ENCODE measurements at regions not wholly inside any gene's neighbourhood (a gene's known extent, or its start where the extent isn't known, plus 50 kb on each side); places are given as distances from the start of the nearest gene placed in this dataset.

DNA sequence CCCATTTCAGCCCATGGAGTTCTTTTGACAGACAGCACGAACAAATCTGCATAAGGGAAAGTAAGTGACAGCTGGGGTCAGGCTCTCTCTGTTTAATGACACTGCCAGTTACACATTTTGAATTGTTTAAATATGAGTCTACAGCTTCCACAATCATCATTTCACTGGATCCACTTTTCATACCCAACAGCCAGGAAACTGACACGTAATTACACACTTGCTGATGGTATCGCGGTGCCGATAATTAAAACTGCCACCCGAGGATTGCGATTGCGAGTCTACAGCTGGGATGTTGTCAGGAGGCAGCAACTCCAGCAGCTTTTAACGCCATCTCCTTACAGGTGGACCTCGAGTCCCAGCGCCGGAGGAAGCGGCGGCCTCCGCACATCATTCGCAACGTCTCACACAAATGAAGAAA, 230.8 kb upstream of the MGMT start:
- FAIRE-seq (no peak), DNase-seq (ENCODE audit: insufficient read length, low spot score) (no peak)
- TF ChIP-seq PAX5 (IDR thresholded peaks at IDR 0.05; ENCODE audit: insufficient read depth, low read length, severe bottlenecking): no peak
- TF ChIP-seq POLR2AphosphoS5 (IDR thresholded peaks at IDR 0.05; ENCODE audit: low read depth, low read length): no peak
- no peak for TF ChIP-seq POU2F2 (IDR thresholded peaks at IDR 0.05; ENCODE audit: low read depth, low read length)
- TF ChIP-seq POLR2A (IDR thresholded peaks at IDR 0.05; ENCODE audit: low read depth, low read length): no peak
- no peak for TF ChIP-seq TAF1 (IDR thresholded peaks at IDR 0.05; ENCODE audit: low read depth, low read length)
- no peak for TF ChIP-seq SPI1 (IDR thresholded peaks at IDR 0.05; ENCODE audit: low read depth, low read length)

DNA sequence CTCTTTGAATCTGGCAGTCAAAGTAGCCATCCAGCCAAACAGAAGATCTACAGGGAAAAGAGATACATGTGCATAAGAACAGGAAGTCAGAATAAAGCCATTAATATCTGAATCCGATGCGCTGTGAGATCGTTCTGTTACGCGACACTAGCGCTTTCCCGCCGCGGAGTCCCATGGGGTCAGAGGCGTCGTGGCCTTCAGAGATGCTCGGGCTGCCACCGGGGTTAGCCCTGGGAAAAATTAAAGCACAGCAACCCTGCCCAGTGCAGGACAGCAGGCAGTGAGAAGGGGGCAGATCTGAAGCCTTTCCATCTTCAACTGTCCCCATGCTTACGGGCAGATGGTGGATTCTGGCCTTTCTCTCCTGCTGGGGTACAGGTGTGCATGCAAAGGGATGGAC, 225.6 kb upstream of the MGMT start:
- no peak for FAIRE-seq
- no peak for TF ChIP-seq POLR2AphosphoS5 (IDR thresholded peaks at IDR 0.05; ENCODE audit: low read depth, low read length)
- no peak for TF ChIP-seq POLR2A (IDR thresholded peaks at IDR 0.05; ENCODE audit: low read depth, low read length)
- TF ChIP-seq SPI1 (IDR thresholded peaks at IDR 0.05; ENCODE audit: low read depth, low read length): no peak
- no peak for TF ChIP-seq PAX5 (IDR thresholded peaks at IDR 0.05; ENCODE audit: insufficient read depth, low read length, severe bottlenecking)
- no peak for TF ChIP-seq POU2F2 (IDR thresholded peaks at IDR 0.05; ENCODE audit: low read depth, low read length)
- TF ChIP-seq TAF1 (IDR thresholded peaks at IDR 0.05; ENCODE audit: low read depth, low read length): no peak

DNA sequence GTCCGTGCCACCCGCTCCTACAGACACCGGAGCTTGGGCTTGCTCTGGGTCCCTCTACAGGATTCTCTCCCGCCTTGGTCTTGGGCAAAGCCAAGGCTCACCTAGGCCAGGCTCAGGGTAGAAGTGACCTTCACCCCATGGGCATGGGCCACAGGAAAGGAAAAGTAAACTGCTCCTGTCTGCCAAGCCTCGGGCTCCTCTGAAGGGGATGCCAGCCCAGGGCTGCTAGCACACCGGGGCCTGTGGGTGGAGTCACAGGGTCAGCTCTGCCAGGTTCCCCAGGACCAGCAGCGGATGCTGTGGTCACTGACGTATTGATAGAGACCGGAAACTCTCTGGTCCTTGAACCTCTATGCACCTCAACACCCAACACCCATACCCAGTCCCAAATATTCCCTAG, 222.7 kb upstream of the MGMT start:
- TF ChIP-seq SPI1 (IDR thresholded peaks at IDR 0.05; ENCODE audit: low read depth, low read length) (no peak), POU2F2 (IDR thresholded peaks at IDR 0.05; ENCODE audit: low read depth, low read length) (no peak), TAF1 (IDR thresholded peaks at IDR 0.05; ENCODE audit: low read depth, low read length) (no peak), POLR2A (IDR thresholded peaks at IDR 0.05; ENCODE audit: low read depth, low read length) (no peak), POLR2AphosphoS5 (IDR thresholded peaks at IDR 0.05; ENCODE audit: low read depth, low read length) (no peak), PAX5 (IDR thresholded peaks at IDR 0.05; ENCODE audit: insufficient read depth, low read length, severe bottlenecking) (no peak)
- no peak for DNase-seq (ENCODE audit: insufficient read length, low spot score)
- FAIRE-seq: no peak

More for the DNA sequence above, 225.6 kb upstream of the MGMT start:
- DNase-seq (ENCODE audit: insufficient read length, low spot score): no peak

DNA sequence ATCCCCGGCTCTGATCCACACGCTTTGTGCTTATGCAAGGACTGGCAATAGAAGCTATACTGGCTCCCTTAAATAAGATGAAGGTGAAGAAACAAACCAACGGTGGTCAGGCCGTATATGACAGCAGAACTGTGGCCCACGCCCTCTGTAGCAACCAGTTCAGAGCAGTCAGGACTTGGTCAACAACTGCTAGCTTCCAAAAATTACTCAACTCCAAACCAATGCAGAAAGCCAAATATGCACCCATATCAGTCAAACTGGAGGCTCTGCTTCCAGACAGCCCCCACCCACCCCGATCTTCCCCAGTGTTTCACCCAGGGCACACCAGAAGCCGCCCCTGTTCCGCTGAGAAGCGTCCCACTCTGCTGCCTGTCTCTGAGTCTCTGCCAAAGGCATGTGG, 222.3 kb upstream of the MGMT start:
- no peak for TF ChIP-seq POLR2A (IDR thresholded peaks at IDR 0.05; ENCODE audit: low read depth, low read length)
- DNase-seq (ENCODE audit: insufficient read length, low spot score): no peak
- no peak for FAIRE-seq

DNA sequence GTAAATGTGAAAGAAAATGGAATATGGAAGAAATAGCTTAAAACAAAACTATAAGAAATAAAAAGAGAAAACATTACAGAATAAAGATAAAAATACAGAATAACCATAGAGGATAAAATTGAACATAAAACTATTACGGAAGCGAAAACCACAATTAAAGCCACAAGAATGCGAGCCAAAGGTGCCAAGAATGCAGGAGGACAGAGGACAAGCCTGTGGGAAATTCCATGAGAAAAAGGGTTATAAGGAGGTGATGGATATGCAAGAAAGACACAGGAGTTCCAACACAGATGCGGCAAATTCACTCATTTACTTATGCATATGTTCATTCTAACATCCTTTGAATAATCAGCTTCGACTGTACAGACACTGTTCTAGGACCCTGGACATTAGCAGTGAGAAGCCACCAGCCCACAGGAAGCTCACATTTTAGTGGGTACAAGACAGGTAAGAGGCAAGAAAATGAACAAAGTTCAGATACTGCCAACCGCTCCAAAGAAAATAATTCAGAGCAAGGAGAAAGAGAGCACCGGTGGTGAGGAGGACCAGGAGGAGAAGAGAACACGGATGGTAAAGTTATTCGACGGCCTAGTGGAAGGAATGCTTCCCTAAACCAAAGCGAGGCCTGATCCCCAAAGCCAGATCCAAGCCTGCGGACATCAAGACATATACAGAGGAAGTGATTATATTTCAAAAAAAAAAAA, 213.7 kb upstream of the MGMT start:
- DNase-seq (ENCODE audit: insufficient read length, low spot score) (no peak), FAIRE-seq (no peak)
- TF ChIP-seq TAF1 (IDR thresholded peaks at IDR 0.05; ENCODE audit: low read depth, low read length): no peak
- no peak for TF ChIP-seq SPI1 (IDR thresholded peaks at IDR 0.05; ENCODE audit: low read depth, low read length)
- TF ChIP-seq PAX5 (IDR thresholded peaks at IDR 0.05; ENCODE audit: insufficient read depth, low read length, severe bottlenecking): no peak
- TF ChIP-seq POLR2A (IDR thresholded peaks at IDR 0.05; ENCODE audit: low read depth, low read length): no peak
- no peak for TF ChIP-seq POLR2AphosphoS5 (IDR thresholded peaks at IDR 0.05; ENCODE audit: low read depth, low read length)
- TF ChIP-seq POU2F2 (IDR thresholded peaks at IDR 0.05; ENCODE audit: low read depth, low read length): no peak

DNA sequence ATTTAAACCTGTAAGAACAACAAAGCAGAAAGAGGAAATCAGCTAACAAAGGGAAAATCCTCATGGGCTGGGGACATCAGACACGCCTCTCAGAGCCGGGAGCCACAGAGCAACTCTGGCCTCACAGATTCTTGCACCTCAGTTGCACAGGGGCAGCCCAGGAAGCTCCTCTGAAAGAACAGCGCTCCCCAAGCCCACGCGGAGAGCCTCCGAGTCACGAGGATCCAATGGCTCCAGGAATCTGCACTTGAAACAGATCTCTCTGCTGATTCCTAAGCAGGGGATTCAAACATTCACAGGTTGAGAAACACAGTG, 213.2 kb upstream of the MGMT start:
- TF ChIP-seq SPI1 (IDR thresholded peaks at IDR 0.05; ENCODE audit: low read depth, low read length): no peak
- TF ChIP-seq TAF1 (IDR thresholded peaks at IDR 0.05; ENCODE audit: low read depth, low read length): no peak
- TF ChIP-seq PAX5 (IDR thresholded peaks at IDR 0.05; ENCODE audit: insufficient read depth, low read length, severe bottlenecking): no peak
- no peak for TF ChIP-seq POU2F2 (IDR thresholded peaks at IDR 0.05; ENCODE audit: low read depth, low read length)
- TF ChIP-seq POLR2AphosphoS5 (IDR thresholded peaks at IDR 0.05; ENCODE audit: low read depth, low read length): no peak
- FAIRE-seq (no peak), DNase-seq (ENCODE audit: insufficient read length, low spot score) (no peak)

DNA sequence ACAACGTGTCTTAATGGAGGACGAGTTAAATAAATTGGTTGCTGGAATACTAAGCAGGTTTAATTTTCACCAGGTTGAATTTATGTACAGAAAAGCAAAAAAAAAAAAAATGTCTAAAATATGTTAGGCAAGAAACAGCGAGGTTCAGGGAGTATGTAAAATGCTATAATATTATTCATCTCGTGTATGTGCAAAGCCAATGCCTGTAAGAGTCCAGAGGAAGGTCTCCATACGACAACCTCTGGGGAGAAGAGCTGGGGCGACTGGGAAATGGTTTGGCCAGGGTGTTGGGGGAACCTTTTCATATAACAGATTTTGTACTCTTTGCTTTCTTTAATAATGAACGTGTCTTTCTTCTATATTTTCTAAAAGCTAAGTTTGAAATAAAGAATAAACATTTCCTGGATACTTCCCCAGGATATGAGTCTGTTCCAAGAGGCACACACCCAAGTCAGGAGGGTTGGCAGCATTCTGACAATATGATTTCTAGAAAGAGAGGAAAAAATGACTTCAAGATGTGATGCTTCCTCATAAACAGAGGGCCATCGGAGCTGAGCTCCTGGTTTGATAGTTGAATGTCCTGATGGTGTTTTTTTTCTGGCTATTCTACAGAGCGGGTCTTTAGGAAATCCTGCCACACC, 208.6 kb upstream of the MGMT start:
- DNase-seq (ENCODE audit: insufficient read length, low spot score): no peak
- TF ChIP-seq POLR2A (IDR thresholded peaks at IDR 0.05; ENCODE audit: low read depth, low read length): no peak
- TF ChIP-seq SPI1 (IDR thresholded peaks at IDR 0.05; ENCODE audit: low read depth, low read length): no peak
- FAIRE-seq: no peak

DNA sequence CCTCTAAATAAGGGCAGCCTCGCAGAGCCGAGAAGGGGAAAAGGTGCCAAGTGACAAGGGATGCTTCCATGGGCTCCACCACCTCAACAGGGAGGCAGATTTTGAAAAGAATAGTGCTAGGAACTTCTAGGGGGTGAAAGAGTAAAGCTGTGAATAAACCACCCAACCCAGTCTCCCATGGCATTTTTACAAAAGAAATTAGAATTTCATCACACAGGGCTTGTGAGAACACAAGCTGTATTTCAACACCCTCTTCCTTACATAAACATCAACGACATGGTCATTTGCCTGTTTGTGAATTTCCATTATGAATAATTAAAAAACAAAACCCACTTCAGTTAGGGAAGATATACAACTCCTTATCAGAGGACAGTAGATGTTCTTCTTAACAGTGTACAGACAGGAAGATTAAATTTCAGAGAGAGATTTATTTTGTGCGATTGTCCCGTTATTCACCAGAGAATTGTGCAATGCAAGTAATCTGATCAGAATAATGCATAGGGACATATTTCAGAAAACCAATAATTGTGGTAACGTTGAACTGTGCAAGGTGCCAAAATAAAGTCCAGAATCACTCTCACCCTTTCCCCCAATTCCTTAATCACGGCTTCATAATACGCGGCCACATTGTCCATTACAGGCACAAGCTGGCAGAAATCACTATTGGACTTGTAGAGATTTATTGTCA, 207.8 kb upstream of the MGMT start:
- no peak for TF ChIP-seq POLR2A (IDR thresholded peaks at IDR 0.05; ENCODE audit: low read depth, low read length)
- no peak for TF ChIP-seq SPI1 (IDR thresholded peaks at IDR 0.05; ENCODE audit: low read depth, low read length)
- no peak for TF ChIP-seq TAF1 (IDR thresholded peaks at IDR 0.05; ENCODE audit: low read depth, low read length)
- no peak for TF ChIP-seq PAX5 (IDR thresholded peaks at IDR 0.05; ENCODE audit: insufficient read depth, low read length, severe bottlenecking)
- TF ChIP-seq POLR2AphosphoS5 (IDR thresholded peaks at IDR 0.05; ENCODE audit: low read depth, low read length): no peak
- TF ChIP-seq POU2F2 (IDR thresholded peaks at IDR 0.05; ENCODE audit: low read depth, low read length): no peak
- DNase-seq (ENCODE audit: insufficient read length, low spot score) (no peak), FAIRE-seq (no peak)

DNA sequence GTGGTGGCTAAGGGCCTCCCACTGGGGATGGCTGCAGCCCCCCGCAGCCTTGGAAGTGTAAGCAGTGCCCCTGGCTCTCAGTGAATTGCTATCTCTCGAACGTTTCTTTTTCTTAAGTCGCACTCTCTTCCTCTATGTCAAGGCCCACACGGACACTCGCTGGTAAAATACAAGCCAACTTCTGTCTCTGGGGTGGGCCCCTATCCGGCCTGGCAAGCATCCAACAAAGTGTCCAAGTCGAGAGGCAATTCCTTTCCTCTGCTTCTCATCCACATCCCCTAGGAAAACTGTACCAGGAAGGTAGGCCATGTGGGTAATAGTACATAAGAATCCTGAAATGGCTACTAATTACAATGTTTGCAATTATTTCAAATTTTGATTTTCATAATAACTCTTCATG, 194.9 kb upstream of the MGMT start:
- no peak for FAIRE-seq
- no peak for DNase-seq (ENCODE audit: insufficient read length, low spot score)
- TF ChIP-seq TAF1 (IDR thresholded peaks at IDR 0.05; ENCODE audit: low read depth, low read length) (no peak), POU2F2 (IDR thresholded peaks at IDR 0.05; ENCODE audit: low read depth, low read length) (no peak), PAX5 (IDR thresholded peaks at IDR 0.05; ENCODE audit: insufficient read depth, low read length, severe bottlenecking) (no peak), POLR2A (IDR thresholded peaks at IDR 0.05; ENCODE audit: low read depth, low read length) (no peak), POLR2AphosphoS5 (IDR thresholded peaks at IDR 0.05; ENCODE audit: low read depth, low read length) (no peak), SPI1 (IDR thresholded peaks at IDR 0.05; ENCODE audit: low read depth, low read length) (no peak)

Data from GM12891 (cell line).